HEK293 (cell line): ENCODE measurements at regions not wholly inside any gene's neighbourhood (a gene's known extent, or its start where the extent isn't known, plus 50 kb on each side); places are given as distances from the start of the nearest gene placed in this dataset.

Source experiments
- CTCF ChIP-seq: fragments of 450-650 bp; formaldehyde crosslinking; IDR thresholded peaks from 2 replicates; pipeline ENCODE4 v1.5.1; 2016; ENCODE audit warnings: missing biosample characterization, missing genetic modification characterization
- IKZF3 ChIP-seq: fragments of 450-650 bp; IDR thresholded peaks from 2 replicates; pipeline ENCODE4 v1.5.0; 2018; ENCODE audit warnings: missing biosample characterization, mild to moderate bottlenecking, missing genetic modification characterization, moderate library complexity
- MYNN ChIP-seq: fragments of 450-650 bp; formaldehyde crosslinking; IDR thresholded peaks from 2 replicates; pipeline ENCODE4 v1.5.1; 2016; ENCODE audit warnings: missing biosample characterization, missing genetic modification characterization, borderline replicate concordance
- PRDM2 ChIP-seq: fragments of 450-650 bp; formaldehyde crosslinking; IDR thresholded peaks from 2 replicates; pipeline ENCODE4 v1.5.1; 2016; ENCODE audit warnings: missing biosample characterization, missing genetic modification characterization, borderline replicate concordance
- REST ChIP-seq: fragments of 450-650 bp; formaldehyde crosslinking; IDR thresholded peaks from 2 replicates; pipeline ENCODE4 v1.5.1; 2016; ENCODE audit warnings: missing biosample characterization, missing genetic modification characterization
- ZBTB17 ChIP-seq: fragments of 450-650 bp; formaldehyde crosslinking; IDR thresholded peaks from 2 replicates; pipeline ENCODE4 v1.5.1; 2016; ENCODE audit warnings: missing biosample characterization, missing genetic modification characterization
- ZNF518A ChIP-seq: fragments of 450-650 bp; formaldehyde crosslinking; conservative IDR thresholded peaks from 2 replicates; pipeline ENCODE4 v1.5.1; 2016; ENCODE audit warnings: low read depth, missing biosample characterization, missing genetic modification characterization

GRCh38 chr3:101138817-101139216, 145.6 kb upstream of the ABI3BP start:
- TF ChIP-seq CTCF (tag by site-specific recombination): no peak
- TF ChIP-seq IKZF3: no peak
- TF ChIP-seq PRDM2 (tag by site-specific recombination): no peak
- TF ChIP-seq ZBTB17: no peak
- no peak for TF ChIP-seq REST (tag by site-specific recombination)
- TF ChIP-seq MYNN: no peak
- TF ChIP-seq ZNF518A (tag by site-specific recombination): no peak
